ENCODE measurements at regions not wholly inside any gene's neighbourhood (a gene's known extent, or its start where the extent isn't known, plus 50 kb on each side); places are given as distances from the start of the nearest gene placed in this dataset.

DNA sequence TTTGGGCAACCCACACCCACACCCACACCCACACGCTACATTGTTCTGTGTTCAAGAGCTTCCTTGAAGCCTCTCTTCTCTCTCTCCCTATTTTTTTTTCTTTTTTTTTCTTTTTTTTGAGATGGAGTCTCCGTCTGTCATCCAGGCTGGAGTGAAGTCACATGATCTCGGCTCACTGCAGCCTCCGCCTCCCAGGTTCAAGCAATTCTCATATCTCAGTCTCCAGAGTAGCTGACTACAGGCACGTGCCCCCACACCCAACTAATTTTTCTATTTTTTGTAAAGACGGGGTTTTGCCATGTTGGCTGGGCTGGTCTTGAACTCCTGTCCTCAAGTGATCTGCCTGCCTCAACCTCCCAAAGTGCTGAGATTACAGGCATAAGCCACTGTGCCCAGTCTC, 271.1 kb downstream of the SHQ1 start:
- no peak for DNase-seq (ENCODE audit: extremely low spot score in 2 of 2)
- no peak overlapping the region for H3K27ac ChIP-seq
- no peaks in the 10 kb centered on the region for H3K9me3 ChIP-seq
- TF ChIP-seq POLR2AphosphoS5 (IDR thresholded peaks at IDR 0.05; ENCODE audit: insufficient read depth in 1 of 2, low read depth in 1 of 2) = no peak
- TF ChIP-seq CTCF (IDR thresholded peaks at IDR 0.05) = no peak
- TF ChIP-seq POLR2A (IDR thresholded peaks at IDR 0.05) = no peak
- no peaks in the 10 kb centered on the region for H3K4me1 ChIP-seq
- intact Hi-C loops (cut with DNase I) = no loop called here
- no peak overlapping the region for H3K4me3 ChIP-seq
- H3K36me3 ChIP-seq = no peaks in the 10 kb centered on the region
- H3K27me3 ChIP-seq = no peaks in the 10 kb centered on the region

DNA sequence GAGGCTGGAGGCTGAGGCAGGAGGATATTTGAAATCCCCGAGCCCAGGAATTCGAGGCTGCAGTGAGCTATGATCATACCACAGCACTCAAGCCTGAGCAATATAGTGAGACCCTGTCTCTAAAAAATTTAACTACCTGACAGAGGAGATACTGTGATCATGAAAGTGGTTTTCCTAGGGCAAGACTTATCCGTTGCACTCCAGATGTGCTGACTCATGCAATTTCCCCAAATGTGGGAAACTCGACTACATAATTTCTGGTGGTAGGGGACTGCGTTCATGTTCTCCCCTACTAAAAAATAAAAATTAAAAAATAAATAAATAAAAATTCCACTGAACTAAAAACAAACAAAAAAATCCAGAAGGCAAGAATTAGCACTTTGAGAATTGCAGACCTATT, 271.7 kb downstream of the SHQ1 start:
- Histone ChIP-seq H3K36me3 (no peaks in the 10 kb centered on the region), H3K4me3 (no peak overlapping the region), H3K9me3 (no peaks in the 10 kb centered on the region), H3K27me3 (no peaks in the 10 kb centered on the region), H3K4me1 (no peaks in the 10 kb centered on the region), H3K27ac (no peak overlapping the region)
- intact Hi-C loops (cut with DNase I) = no loop called here
- TF ChIP-seq CTCF (IDR thresholded peaks at IDR 0.05) = no peak
- TF ChIP-seq POLR2AphosphoS5 (IDR thresholded peaks at IDR 0.05; ENCODE audit: insufficient read depth in 1 of 2, low read depth in 1 of 2) = no peak
- no peak for TF ChIP-seq POLR2A (IDR thresholded peaks at IDR 0.05)
- DNase-seq (ENCODE audit: extremely low spot score in 2 of 2) = no peak

GRCh38 chr3:72574144-72574543, 274.1 kb downstream of the SHQ1 start:
- DNase-seq (ENCODE audit: extremely low spot score in 2 of 2) = no peak
- Histone ChIP-seq H3K27me3 (no peaks in the 10 kb centered on the region), H3K4me1 (no peaks in the 10 kb centered on the region), H3K9me3 (no peaks in the 10 kb centered on the region), H3K4me3 (no peak overlapping the region), H3K36me3 (no peaks in the 10 kb centered on the region), H3K27ac (no peak overlapping the region)
- no peak for TF ChIP-seq CTCF (IDR thresholded peaks at IDR 0.05)
- no peak for TF ChIP-seq POLR2AphosphoS5 (IDR thresholded peaks at IDR 0.05; ENCODE audit: insufficient read depth in 1 of 2, low read depth in 1 of 2)
- no peak for TF ChIP-seq POLR2A (IDR thresholded peaks at IDR 0.05)
- intact Hi-C loops (cut with DNase I) = no loop called here

DNA sequence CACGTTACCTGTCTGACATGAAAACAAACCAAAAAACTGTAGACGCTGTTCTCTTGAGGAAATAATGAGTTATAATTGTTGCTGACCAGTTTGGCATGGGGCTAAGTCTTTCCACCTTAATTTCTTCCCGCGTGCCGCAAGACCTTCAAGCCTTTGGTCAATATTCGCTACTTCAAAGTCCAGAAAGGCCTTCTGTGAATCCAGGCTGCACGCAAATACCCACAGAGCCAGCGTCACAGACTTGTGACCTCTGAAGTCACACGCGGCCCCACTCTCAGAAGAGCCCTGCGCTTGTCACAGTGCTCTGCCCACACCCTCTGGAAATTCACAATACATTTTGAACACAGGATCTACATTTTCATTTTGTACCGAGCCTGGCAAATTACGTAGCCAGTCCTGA, 275.2 kb downstream of the SHQ1 start:
- no peak overlapping the region for H3K4me3 ChIP-seq
- no peak for DNase-seq (ENCODE audit: extremely low spot score in 2 of 2)
- H3K9me3 ChIP-seq = no peaks in the 10 kb centered on the region
- no peaks in the 10 kb centered on the region for H3K36me3 ChIP-seq
- no peaks in the 10 kb centered on the region for H3K27me3 ChIP-seq
- TF ChIP-seq POLR2AphosphoS5 (IDR thresholded peaks at IDR 0.05; ENCODE audit: insufficient read depth in 1 of 2, low read depth in 1 of 2) (no peak), CTCF (IDR thresholded peaks at IDR 0.05) (no peak), POLR2A (IDR thresholded peaks at IDR 0.05) (no peak)
- intact Hi-C loops (cut with DNase I) = no loop called here
- H3K4me1 ChIP-seq = no peaks in the 10 kb centered on the region
- H3K27ac ChIP-seq = no peak overlapping the region

DNA sequence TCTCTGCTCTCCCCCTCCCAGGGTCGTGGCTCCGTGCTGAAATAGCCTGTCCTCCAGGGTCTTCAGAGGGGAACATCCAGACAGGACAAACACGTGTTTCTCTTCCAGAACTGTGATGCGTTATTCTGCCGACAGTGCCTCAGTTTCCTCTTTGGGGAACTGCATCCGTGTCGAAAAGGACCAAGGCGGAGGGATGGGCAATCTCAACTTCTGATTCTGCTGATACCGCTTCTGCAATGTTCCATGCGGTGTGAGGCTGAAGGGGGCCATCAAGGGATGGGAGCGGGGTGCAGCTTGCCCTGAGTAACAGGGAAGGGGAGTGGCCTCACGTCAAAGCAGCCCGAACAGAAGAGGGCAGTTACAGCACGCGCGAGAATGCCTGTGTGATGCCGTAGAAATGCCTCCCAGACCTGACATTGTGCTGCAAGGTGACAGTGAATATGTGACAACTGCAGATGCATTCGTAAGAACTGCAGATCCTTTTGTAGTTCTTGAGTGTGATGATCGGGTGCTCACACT, 275.7 kb downstream of the SHQ1 start:
- Histone ChIP-seq H3K4me1 (no peaks in the 10 kb centered on the region), H3K27me3 (no peaks in the 10 kb centered on the region), H3K27ac (no peak overlapping the region), H3K9me3 (no peaks in the 10 kb centered on the region), H3K36me3 (no peaks in the 10 kb centered on the region), H3K4me3 (no peak overlapping the region)
- DNase-seq (ENCODE audit: extremely low spot score in 2 of 2) = no peak
- intact Hi-C loops (cut with DNase I) = no loop called here
- no peak for TF ChIP-seq POLR2AphosphoS5 (IDR thresholded peaks at IDR 0.05; ENCODE audit: insufficient read depth in 1 of 2, low read depth in 1 of 2)
- no peak for TF ChIP-seq POLR2A (IDR thresholded peaks at IDR 0.05)
- TF ChIP-seq CTCF (IDR thresholded peaks at IDR 0.05) = no peak

All from vagina (tissue), 2 donors.